Suprapubic skin (tissue), 4 donors: ENCODE measurements at regions not wholly inside any gene's neighbourhood (a gene's known extent, or its start where the extent isn't known, plus 50 kb on each side); places are given as distances from the start of the nearest gene placed in this dataset.

Experiments used
- DNase-seq, 2 donors: peaks; one replicate each; pipeline ENCODE4 v3.0.0-alpha.2; 2019; ENCODE audit warnings: low spot score in 2 of 2
- H3K27ac ChIP-seq: fragments of 200-600 bp; sonication (generic); one replicate; pipeline ENCODE4 v1.5.1; 2019
- H3K27me3 ChIP-seq: fragments of 200-600 bp; sonication (generic); one replicate; pipeline ENCODE4 v1.5.1; 2019
- H3K36me3 ChIP-seq: fragments of 200-600 bp; sonication (generic); one replicate; pipeline ENCODE4 v1.5.1; 2019
- H3K4me1 ChIP-seq: fragments of 200-600 bp; sonication (generic); one replicate; pipeline ENCODE4 v1.5.1; 2019
- H3K4me3 ChIP-seq: fragments of 200-600 bp; sonication (generic); one replicate; pipeline ENCODE4 v1.5.1; 2019; ENCODE audit warnings: mild to moderate bottlenecking
- H3K9me3 ChIP-seq: fragments of 200-600 bp; sonication (generic); one replicate; pipeline ENCODE4 v1.5.1; 2019
- EP300 ChIP-seq: sonication (generic); formaldehyde crosslinking; IDR thresholded peaks from one replicate; pipeline ENCODE4 v1.6.1; 2017; ENCODE audit warnings: antibody characterized with exemption
- POLR2A ChIP-seq, 2 donors: fragments of 450-650 bp; IDR thresholded peaks; one replicate each; pipeline ENCODE4 v1.6.1; 2017; ENCODE audit warnings: antibody characterized with exemption in 2 of 2, mild to moderate bottlenecking in 2 of 2, moderate library complexity in 2 of 2
- POLR2AphosphoS5 ChIP-seq, 3 donors: sonication (generic); formaldehyde crosslinking; IDR thresholded peaks; one replicate each; pipeline ENCODE4 v1.6.1; 2017; ENCODE audit warnings: antibody characterized with exemption in 3 of 3
- WGBS: methylation state at CpG from one replicate; pipeline ENCODE4 v1.1.5; 2018; 5-methylcytosine and 5-hydroxymethylcytosine counted together
- TF ChIP-seq, protein P1 (sequence below), 2 donors: fragments of 200-600 bp in 1 of 2; fragments of 450-650 bp in 1 of 2; sonication (generic) in 1 of 2; IDR thresholded peaks; one replicate each; pipeline ENCODE4 v1.5.1; 2016 to 2019; ENCODE audit warnings: antibody characterized with exemption in 2 of 2, mild to moderate bottlenecking in 1 of 2, moderate library complexity in 1 of 2

DNA sequence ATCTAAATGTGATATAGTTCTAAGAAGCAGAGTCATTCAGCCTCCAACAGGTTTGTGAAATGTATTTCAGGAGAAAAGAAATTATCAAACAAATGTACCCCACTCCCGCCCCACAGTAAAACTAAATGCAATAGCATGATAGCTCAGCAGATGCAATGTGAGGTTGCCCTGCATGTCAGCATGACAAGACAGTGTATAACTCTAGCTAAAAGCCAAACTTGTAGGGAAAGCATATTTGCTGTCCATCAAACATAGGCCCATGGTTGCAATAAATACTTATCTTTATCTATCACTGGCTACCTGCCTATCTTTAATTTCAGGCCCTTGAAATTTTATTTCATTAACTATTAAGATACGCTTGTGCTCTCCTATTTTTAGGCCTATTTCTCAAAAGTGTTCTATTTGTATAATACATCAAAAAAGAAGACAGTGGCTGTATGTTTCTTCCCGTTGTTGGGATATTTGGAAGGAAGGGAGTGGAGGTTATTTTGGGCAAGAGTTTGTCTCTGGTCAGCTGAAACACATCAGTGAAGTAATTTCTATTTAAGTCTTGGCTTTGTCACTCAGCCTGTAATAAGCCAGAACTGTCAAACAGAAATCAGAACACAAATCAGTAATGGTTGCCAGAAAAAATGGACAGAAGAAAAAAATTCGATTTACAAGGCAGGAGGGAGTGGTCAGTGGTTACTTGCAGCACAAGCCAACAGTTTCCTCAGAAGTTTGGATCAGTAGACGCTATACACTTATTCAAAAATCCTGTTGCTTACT is 307.4 kb upstream of the ADGRL2 start:
- Histone ChIP-seq H3K4me3 (no peak overlapping the region), H3K27me3 (no peaks in the 10 kb centered on the region), H3K27ac (no peak overlapping the region), H3K9me3 (peaks cover 13% of the 10 kb centered on the region), H3K36me3 (no peaks in the 10 kb centered on the region), H3K4me1 (no peaks in the 10 kb centered on the region)
- TF ChIP-seq, protein P1, sequence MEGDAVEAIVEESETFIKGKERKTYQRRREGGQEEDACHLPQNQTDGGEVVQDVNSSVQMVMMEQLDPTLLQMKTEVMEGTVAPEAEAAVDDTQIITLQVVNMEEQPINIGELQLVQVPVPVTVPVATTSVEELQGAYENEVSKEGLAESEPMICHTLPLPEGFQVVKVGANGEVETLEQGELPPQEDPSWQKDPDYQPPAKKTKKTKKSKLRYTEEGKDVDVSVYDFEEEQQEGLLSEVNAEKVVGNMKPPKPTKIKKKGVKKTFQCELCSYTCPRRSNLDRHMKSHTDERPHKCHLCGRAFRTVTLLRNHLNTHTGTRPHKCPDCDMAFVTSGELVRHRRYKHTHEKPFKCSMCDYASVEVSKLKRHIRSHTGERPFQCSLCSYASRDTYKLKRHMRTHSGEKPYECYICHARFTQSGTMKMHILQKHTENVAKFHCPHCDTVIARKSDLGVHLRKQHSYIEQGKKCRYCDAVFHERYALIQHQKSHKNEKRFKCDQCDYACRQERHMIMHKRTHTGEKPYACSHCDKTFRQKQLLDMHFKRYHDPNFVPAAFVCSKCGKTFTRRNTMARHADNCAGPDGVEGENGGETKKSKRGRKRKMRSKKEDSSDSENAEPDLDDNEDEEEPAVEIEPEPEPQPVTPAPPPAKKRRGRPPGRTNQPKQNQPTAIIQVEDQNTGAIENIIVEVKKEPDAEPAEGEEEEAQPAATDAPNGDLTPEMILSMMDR (IDR thresholded peaks at IDR 0.05) = no peak
- TF ChIP-seq POLR2A (IDR thresholded peaks at IDR 0.05) (no peak), POLR2AphosphoS5 (IDR thresholded peaks at IDR 0.05) (no peak), EP300 (no peak)
- 44% methylated on average over 5 of the region's 5 CpGs for WGBS
- no peak for DNase-seq

- H3K27ac ChIP-seq = no peak overlapping the region
- H3K36me3 ChIP-seq = no peaks in the 10 kb centered on the region
- WGBS = 81% methylated on average over 1 of the region's 1 CpG
- TF ChIP-seq POLR2A (IDR thresholded peaks at IDR 0.05) (no peak), EP300 (no peak)
- TF ChIP-seq, protein P1 (IDR thresholded peaks at IDR 0.05) = no peak
- H3K27me3 ChIP-seq = no peaks in the 10 kb centered on the region
- H3K4me3 ChIP-seq = no peak overlapping the region
- no peaks in the 10 kb centered on the region for H3K4me1 ChIP-seq
- peaks cover 13% of the 10 kb centered on the region for H3K9me3 ChIP-seq
- DNase-seq = no peak
These were observed 308.1 kb upstream of the ADGRL2 start for GRCh38 chr1:81492628-81493027.

GRCh38 chr1:81490614-81491013 is 310.1 kb upstream of the ADGRL2 start:
- H3K9me3 ChIP-seq = peaks cover 13% of the 10 kb centered on the region
- H3K4me1 ChIP-seq = no peaks in the 10 kb centered on the region
- H3K27me3 ChIP-seq = no peaks in the 10 kb centered on the region
- DNase-seq = no peak
- TF ChIP-seq EP300 = no peak
- no peak for TF ChIP-seq POLR2A (IDR thresholded peaks at IDR 0.05)
- TF ChIP-seq POLR2AphosphoS5 (IDR thresholded peaks at IDR 0.05) = no peak
- TF ChIP-seq, protein P1 (IDR thresholded peaks at IDR 0.05) = no peak
- WGBS = 94% methylated on average over 1 of the region's 1 CpG
- no peak overlapping the region for H3K4me3 ChIP-seq
- H3K27ac ChIP-seq = no peak overlapping the region
- H3K36me3 ChIP-seq = no peaks in the 10 kb centered on the region

- Histone ChIP-seq H3K9me3 (peaks cover 13% of the 10 kb centered on the region), H3K36me3 (no peaks in the 10 kb centered on the region), H3K4me1 (no peaks in the 10 kb centered on the region), H3K27me3 (no peaks in the 10 kb centered on the region), H3K27ac (no peak overlapping the region), H3K4me3 (no peak overlapping the region)
- no peak for DNase-seq
- TF ChIP-seq, protein P1 (IDR thresholded peaks at IDR 0.05) = no peak
- TF ChIP-seq POLR2AphosphoS5 (IDR thresholded peaks at IDR 0.05) (no peak), POLR2A (IDR thresholded peaks at IDR 0.05) (no peak), EP300 (no peak)
- WGBS = 93% methylated on average over 1 of the region's 1 CpG
These were observed 311.3 kb upstream of the ADGRL2 start for GRCh38 chr1:81489372-81489934.

- 82% methylated on average over 2 of the region's 2 CpGs for WGBS
- TF ChIP-seq POLR2A (IDR thresholded peaks at IDR 0.05) (no peak), EP300 (no peak), POLR2AphosphoS5 (IDR thresholded peaks at IDR 0.05) (no peak)
- TF ChIP-seq, protein P1 (IDR thresholded peaks at IDR 0.05) = no peak
- H3K4me1 ChIP-seq = no peaks in the 10 kb centered on the region
- H3K27me3 ChIP-seq = no peaks in the 10 kb centered on the region
- no peak overlapping the region for H3K4me3 ChIP-seq
- H3K9me3 ChIP-seq = peaks cover 3% of the 10 kb centered on the region
- DNase-seq = no peak
- H3K36me3 ChIP-seq = no peaks in the 10 kb centered on the region
- H3K27ac ChIP-seq = no peak overlapping the region
These were observed 316.4 kb upstream of the ADGRL2 start for GRCh38 chr1:81484284-81484683.
